GM12864 (cell line): ENCODE measurements at regions not wholly inside any gene's neighbourhood (a gene's known extent, or its start where the extent isn't known, plus 50 kb on each side); places are given as distances from the start of the nearest gene placed in this dataset.

Experiments used
- DNase-seq: peaks from one replicate; pipeline ENCODE4 v3.0.0-alpha.2; 2011; ENCODE audit warnings: low read depth
- H3K4me3 ChIP-seq: 2 replicates; pipeline ENCODE4 v1.5.1; 2011; ENCODE audit warnings: mild to moderate bottlenecking, low read depth, low read length, control low read depth
- TF ChIP-seq, protein P1 (sequence below): IDR thresholded peaks from 2 replicates; pipeline ENCODE4 v1.5.1; 2011; ENCODE audit warnings: low read depth, mild to moderate bottlenecking, moderate library complexity, low read length, control low read depth, inconsistent platforms; ENCODE audit errors: missing control alignments

DNA sequence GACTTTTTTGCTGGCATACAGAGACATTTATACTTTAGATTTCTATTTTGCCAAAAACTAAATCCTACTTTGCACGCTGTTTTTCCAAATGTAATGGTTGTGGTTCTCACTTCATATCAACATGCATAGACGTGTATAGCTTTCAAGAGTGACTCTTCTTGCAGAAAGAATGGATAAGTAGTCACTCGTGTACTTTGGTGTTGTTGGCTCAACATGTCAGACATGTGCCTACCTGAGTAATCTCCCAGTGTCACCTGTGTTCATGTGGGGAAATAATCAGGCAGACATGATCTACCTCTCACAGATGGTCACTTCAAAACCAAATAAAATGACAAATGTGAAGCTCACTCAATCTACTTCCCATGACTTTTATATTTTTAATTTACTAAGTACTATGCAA is 73.1 kb downstream of the GPR88 start:
- H3K4me3 ChIP-seq: no peak overlapping the region
- TF ChIP-seq, protein P1, sequence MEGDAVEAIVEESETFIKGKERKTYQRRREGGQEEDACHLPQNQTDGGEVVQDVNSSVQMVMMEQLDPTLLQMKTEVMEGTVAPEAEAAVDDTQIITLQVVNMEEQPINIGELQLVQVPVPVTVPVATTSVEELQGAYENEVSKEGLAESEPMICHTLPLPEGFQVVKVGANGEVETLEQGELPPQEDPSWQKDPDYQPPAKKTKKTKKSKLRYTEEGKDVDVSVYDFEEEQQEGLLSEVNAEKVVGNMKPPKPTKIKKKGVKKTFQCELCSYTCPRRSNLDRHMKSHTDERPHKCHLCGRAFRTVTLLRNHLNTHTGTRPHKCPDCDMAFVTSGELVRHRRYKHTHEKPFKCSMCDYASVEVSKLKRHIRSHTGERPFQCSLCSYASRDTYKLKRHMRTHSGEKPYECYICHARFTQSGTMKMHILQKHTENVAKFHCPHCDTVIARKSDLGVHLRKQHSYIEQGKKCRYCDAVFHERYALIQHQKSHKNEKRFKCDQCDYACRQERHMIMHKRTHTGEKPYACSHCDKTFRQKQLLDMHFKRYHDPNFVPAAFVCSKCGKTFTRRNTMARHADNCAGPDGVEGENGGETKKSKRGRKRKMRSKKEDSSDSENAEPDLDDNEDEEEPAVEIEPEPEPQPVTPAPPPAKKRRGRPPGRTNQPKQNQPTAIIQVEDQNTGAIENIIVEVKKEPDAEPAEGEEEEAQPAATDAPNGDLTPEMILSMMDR: no peak
- no peak for DNase-seq

DNA sequence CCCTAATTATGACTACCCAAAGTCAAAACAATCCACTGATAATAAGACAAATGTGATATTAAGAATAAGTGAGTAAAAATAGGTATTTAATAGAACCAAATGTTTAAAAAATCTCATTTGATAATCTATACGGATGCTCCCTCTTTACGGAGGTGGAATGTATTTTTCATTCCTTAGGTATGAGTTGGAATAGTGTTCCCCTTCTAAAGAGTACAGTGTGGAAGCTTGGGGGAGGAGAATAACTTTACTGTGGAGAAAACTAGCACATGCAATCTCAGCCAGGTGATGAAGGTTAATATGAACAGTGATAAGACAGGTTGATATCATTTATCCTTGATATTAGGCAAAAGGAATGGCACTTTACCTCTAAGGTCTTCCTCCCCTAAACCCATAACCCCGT is 74.6 kb downstream of the GPR88 start:
- no peak for DNase-seq
- TF ChIP-seq, protein P1: no peak

DNA sequence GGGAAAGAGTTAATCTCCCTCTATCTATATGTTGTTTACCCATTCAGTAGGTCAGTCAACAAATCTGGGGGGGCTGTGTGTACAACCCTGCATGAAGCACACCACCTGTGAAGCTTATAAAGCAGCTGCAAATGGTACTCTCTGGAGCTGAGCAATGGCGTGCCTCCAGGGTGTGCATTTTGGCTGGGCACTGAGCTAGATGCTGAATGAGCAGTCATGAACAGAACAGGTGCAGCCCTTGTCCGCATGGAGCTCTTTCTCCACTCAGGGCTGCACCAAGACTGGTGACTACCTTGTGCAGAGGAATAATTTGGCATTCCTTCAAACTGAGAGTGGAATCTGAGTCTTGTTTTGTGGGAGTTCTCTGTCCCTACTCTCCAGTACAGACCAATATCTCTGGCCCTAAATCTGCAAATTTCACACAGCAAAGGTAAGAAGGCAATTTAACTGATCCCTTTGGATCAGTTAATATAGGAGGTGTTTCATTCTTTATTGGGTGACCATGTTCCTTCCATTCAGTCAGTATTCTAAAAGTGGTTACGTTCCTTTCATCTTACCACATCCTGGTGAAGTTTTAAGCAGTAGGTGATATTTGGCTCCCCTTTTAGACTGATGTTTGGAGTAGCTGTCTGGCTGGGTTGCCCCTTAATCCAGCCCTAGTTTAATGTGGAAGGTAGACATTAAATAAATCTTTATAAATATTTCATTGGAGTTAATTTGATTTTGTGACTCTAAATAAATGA is 76.0 kb downstream of the GPR88 start:
- TF ChIP-seq, protein P1: no peak
- no peak overlapping the region for H3K4me3 ChIP-seq
- no peak for DNase-seq

More for the DNA sequence above, 74.6 kb downstream of the GPR88 start:
- H3K4me3 ChIP-seq: no peak overlapping the region

DNA sequence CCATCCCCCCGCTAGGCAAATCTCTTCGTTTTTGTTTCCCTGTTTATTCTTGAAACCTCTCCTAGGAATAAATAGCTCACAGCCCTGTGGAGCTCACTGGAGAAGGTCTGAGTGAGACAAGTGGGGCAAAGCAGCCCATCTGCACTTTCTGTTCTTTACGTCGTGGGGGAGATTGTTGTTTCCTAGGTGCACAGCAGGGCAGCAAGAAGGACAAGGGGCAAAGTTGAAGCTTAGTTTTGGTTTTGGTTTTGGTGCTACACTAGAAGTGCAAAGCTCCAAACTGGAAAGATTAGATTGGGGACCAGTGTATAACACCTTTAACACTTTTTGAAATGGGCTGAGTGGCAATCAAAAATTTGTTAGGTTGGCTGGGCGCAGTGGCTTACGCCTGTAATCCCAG is 76.6 kb downstream of the GPR88 start:
- H3K4me3 ChIP-seq: no peak overlapping the region
- DNase-seq: no peak
- TF ChIP-seq, protein P1: no peak

DNA sequence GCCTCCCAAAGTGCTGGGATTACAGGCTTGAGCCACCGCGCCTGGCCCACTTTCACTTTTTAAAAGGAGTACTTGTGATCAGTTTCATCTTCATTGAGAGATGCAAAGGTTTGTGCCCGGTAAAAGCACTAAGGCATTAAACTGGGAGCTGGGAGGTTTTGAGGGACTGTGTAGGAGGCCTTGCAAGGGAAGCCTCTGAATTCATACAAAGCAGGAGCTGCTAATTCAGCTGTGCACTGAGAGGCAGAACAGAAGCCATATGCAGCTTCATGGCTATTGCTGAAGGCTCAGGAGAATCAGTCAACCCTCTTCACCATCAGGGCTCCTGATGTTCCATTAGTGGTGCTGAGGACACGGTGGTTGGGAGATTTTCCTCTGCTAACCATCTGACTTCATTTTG is 77.7 kb downstream of the GPR88 start:
- TF ChIP-seq, protein P1: no peak
- H3K4me3 ChIP-seq: no peak overlapping the region
- DNase-seq: no peak

DNA sequence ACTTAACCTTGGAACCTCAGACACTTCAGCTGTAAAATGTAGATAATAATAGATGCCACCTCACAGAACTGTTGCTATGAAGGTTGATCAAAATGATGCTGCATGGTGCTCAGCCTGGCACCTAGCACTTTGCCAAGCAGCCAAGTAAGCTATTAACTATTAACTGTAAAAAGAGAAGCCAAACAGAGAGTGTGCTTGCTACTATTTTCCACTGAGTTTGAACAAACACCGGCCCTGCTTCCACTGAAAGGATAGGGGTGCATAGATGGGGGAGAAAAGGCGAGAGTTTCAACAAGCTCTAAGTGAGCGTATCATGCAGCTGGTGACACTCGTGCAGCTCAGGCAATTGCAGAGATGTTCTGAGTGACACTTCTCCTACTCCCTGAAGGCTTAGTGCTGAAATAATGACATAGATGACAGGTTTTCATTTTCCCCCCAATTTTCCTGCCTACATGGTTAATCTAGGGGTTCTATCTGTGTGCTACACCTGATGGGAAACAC is 78.2 kb downstream of the GPR88 start:
- no peak overlapping the region for H3K4me3 ChIP-seq
- DNase-seq: no peak
- TF ChIP-seq, protein P1: no peak

DNA sequence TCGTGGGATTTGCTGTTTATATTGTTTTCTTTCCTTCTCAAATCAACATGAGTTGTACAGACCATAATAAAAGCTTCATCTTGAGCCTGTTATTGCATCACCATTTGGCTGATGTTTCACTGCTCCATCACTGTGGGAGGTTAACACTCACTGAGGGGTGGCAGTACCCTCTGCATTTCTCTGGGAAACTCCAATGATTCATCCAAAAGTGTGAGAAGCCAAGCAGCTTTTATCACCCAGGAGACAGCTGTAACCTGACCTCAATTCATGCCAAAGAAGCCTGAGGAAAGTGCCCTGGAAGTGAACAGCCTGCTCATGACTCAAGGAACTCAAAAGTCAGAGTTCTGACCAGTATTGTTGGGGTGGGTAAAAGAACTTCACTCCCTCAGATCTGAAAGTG is 84.1 kb downstream of the GPR88 start:
- DNase-seq: no peak
- TF ChIP-seq, protein P1: no peak
- no peak overlapping the region for H3K4me3 ChIP-seq
